Loucy (cell line): ENCODE measurements at regions not wholly inside any gene's neighbourhood (a gene's known extent, or its start where the extent isn't known, plus 50 kb on each side); places are given as distances from the start of the nearest gene placed in this dataset.

Experiments
- H2AFZ ChIP-seq: fragments of 200-600 bp; sonication (generic); 2 replicates; pipeline ENCODE4 v1.6.0; 2016; ENCODE audit warnings: antibody characterized with exemption, mild to moderate bottlenecking, low read length, moderate library complexity
- H3F3A ChIP-seq: fragments of 200-600 bp; 2 replicates; pipeline ENCODE4 v1.6.0; 2016; ENCODE audit warnings: antibody characterized with exemption, low read depth, mild to moderate bottlenecking
- H3K27me3 ChIP-seq: fragments of 200-600 bp; sonication (generic); 2 replicates; pipeline ENCODE4 v1.6.1; 2014; ENCODE audit warnings: low read length, mild to moderate bottlenecking; ENCODE audit not compliant: insufficient read depth, poor library complexity, severe bottlenecking
- H3K36me3 ChIP-seq: fragments of 200-600 bp; sonication (generic); 2 replicates; pipeline ENCODE4 v1.6.1; 2016; ENCODE audit warnings: low read length; ENCODE audit not compliant: insufficient read depth
- H3K4me1 ChIP-seq: fragments of 200-600 bp; sonication (generic); 2 replicates; pipeline ENCODE4 v1.5.1; 2014; ENCODE audit warnings: low read length, mild to moderate bottlenecking; ENCODE audit not compliant: insufficient read depth, poor library complexity, severe bottlenecking
- H3K4me2 ChIP-seq: fragments of 200-600 bp; sonication (generic); 2 replicates; pipeline ENCODE4 v1.6.0; 2014; ENCODE audit warnings: antibody characterized with exemption, low read length, low read depth, mild to moderate bottlenecking; ENCODE audit not compliant: poor library complexity, severe bottlenecking
- H3K4me3 ChIP-seq: fragments of 200-600 bp; sonication (generic); 2 replicates; pipeline ENCODE4 v1.5.1; 2014; ENCODE audit warnings: low read length, mild to moderate bottlenecking, mixed read lengths; ENCODE audit not compliant: poor library complexity, severe bottlenecking
- H3K79me2 ChIP-seq: fragments of 200-600 bp; sonication (generic); 2 replicates; pipeline ENCODE4 v1.6.1; 2014; ENCODE audit warnings: low read length; ENCODE audit not compliant: insufficient read depth
- H3K9ac ChIP-seq: fragments of 200-600 bp; sonication (generic); 2 replicates; pipeline ENCODE4 v1.6.0; 2014; ENCODE audit warnings: mild to moderate bottlenecking, low read depth, low read length, moderate library complexity; ENCODE audit not compliant: poor library complexity, severe bottlenecking
- H3K9me2 ChIP-seq: fragments of 200-600 bp; sonication (generic); replicated peaks from 2 replicates; pipeline ENCODE4 v1.6.1; 2016; ENCODE audit warnings: low read depth, low read length, mixed read lengths
- H3K9me3 ChIP-seq: fragments of 200-600 bp; sonication (generic); 2 replicates; pipeline ENCODE4 v1.6.1; 2014; ENCODE audit warnings: mild to moderate bottlenecking, antibody characterized with exemption, low read length, low read depth; ENCODE audit not compliant: insufficient read depth
- H4K20me1 ChIP-seq: fragments of 200-600 bp; sonication (generic); 2 replicates; pipeline ENCODE4 v1.6.0; 2014; ENCODE audit warnings: antibody characterized with exemption, low read length, mild to moderate bottlenecking; ENCODE audit not compliant: insufficient read depth, poor library complexity, severe bottlenecking
- EZH2phosphoT487 ChIP-seq: fragments of 200-600 bp; IDR thresholded peaks from 2 replicates; pipeline ENCODE4 v1.6.1; 2018; ENCODE audit warnings: antibody characterized with exemption, mild to moderate bottlenecking, moderate library complexity, borderline replicate concordance
- TF ChIP-seq, protein P1 (sequence below): fragments of 200-600 bp; sonication (generic); conservative IDR thresholded peaks from 2 replicates; pipeline ENCODE4 v1.5.1; 2014; ENCODE audit warnings: mild to moderate bottlenecking, antibody characterized with exemption, low read length

DNA sequence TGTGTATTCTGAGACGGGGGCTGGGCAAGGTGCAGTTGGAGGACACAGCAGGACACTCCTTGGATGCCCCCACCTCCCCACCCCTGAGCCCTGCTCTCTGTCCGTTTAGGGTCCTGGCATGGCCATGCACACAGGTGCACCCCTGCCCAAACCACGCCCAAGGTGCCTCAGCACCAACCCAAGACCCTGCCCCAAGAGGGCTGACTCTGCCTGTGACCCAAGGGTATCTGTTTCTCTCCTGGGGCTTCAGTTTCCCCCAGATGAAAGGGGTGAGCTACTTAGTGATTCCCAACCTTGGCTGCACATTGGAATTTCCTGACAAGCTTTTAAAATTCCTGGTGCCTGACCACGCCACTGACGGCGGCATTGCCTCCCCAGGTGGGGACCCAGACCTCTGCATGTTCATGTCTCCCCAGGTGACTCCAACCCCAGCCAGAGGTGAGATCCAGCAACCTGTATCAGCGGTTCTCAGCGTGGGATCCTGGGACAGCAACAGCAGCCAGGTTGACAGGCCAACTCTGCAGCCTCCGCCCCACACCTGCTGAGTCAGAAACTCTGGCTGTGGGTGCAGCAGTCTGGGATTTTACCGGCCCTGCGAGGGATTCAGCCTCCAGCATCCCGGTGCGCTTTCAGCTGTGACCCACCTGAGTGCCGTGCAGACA lies 483.4 kb downstream of the NPHP4 start:
- Histone ChIP-seq H3K4me2 (no peak overlapping the region), H2AFZ (no peak overlapping the region), H3K9me2 (no peaks in the 10 kb centered on the region), H3K79me2 (no peaks in the 10 kb centered on the region), H3K4me3 (no peak overlapping the region), H3K4me1 (no peaks in the 10 kb centered on the region), H3K27me3 (no peaks in the 10 kb centered on the region), H4K20me1 (no peaks in the 10 kb centered on the region), H3K9me3 (no peaks in the 10 kb centered on the region), H3F3A (no peaks in the 10 kb centered on the region), H3K9ac (no peak overlapping the region), H3K36me3 (no peaks in the 10 kb centered on the region)
- TF ChIP-seq EZH2phosphoT487: no peak
- TF ChIP-seq, protein P1, sequence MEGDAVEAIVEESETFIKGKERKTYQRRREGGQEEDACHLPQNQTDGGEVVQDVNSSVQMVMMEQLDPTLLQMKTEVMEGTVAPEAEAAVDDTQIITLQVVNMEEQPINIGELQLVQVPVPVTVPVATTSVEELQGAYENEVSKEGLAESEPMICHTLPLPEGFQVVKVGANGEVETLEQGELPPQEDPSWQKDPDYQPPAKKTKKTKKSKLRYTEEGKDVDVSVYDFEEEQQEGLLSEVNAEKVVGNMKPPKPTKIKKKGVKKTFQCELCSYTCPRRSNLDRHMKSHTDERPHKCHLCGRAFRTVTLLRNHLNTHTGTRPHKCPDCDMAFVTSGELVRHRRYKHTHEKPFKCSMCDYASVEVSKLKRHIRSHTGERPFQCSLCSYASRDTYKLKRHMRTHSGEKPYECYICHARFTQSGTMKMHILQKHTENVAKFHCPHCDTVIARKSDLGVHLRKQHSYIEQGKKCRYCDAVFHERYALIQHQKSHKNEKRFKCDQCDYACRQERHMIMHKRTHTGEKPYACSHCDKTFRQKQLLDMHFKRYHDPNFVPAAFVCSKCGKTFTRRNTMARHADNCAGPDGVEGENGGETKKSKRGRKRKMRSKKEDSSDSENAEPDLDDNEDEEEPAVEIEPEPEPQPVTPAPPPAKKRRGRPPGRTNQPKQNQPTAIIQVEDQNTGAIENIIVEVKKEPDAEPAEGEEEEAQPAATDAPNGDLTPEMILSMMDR: no peak

DNA sequence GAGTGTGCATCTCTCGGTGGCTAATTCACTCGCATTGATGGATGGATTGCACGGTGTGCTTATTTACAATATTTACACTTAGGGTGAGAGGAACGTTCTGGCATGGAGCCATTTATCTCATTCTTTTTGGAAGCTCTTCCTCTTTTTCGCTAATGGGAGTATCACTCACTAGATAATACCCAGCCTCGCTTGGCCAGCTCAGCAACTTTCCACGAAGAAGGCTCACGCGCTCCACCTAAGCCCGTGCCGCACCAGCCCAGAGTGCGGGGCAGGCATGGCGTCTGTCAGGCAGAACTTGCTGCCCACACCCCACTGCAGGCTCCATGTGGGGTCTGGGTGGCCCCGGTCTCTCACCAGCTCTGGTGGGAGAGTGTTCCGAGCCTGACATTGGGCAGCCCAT lies 484.9 kb downstream of the NPHP4 start:
- H3K9me3 ChIP-seq: no peaks in the 10 kb centered on the region
- H3K36me3 ChIP-seq: no peaks in the 10 kb centered on the region
- H3K9ac ChIP-seq: no peak overlapping the region
- TF ChIP-seq EZH2phosphoT487: no peak
- TF ChIP-seq, protein P1: no peak
- H3K27me3 ChIP-seq: no peaks in the 10 kb centered on the region
- no peak overlapping the region for H2AFZ ChIP-seq
- H3K4me3 ChIP-seq: no peak overlapping the region
- no peaks in the 10 kb centered on the region for H3F3A ChIP-seq
- H3K4me2 ChIP-seq: no peak overlapping the region
- no peaks in the 10 kb centered on the region for H3K4me1 ChIP-seq
- H3K9me2 ChIP-seq: no peaks in the 10 kb centered on the region
- no peaks in the 10 kb centered on the region for H3K79me2 ChIP-seq
- no peaks in the 10 kb centered on the region for H4K20me1 ChIP-seq

DNA sequence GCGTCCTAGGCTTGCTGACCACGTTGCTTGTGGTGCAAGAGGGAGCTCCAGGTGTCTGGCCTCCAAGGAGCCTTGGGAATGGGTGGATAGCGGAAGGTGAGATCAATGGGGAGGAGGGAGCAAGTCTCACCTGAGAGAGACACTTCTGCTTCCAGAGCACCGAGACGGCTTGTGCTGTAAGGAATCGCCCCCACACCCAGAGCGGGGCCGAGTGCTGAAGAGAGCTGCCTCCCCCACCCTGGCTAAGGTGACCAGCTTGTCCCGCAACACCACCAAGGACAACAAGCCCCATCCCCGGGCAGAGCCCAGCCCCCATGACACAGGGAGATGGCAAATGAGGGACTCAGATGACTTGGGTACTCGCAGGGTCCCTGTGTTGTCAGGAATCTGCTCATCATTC lies 485.6 kb downstream of the NPHP4 start:
- Histone ChIP-seq H3K4me2 (no peak overlapping the region), H3K36me3 (no peaks in the 10 kb centered on the region), H2AFZ (no peak overlapping the region), H3K9ac (no peak overlapping the region), H3K4me3 (no peak overlapping the region), H4K20me1 (no peaks in the 10 kb centered on the region), H3K9me2 (no peaks in the 10 kb centered on the region), H3K27me3 (no peaks in the 10 kb centered on the region), H3K79me2 (no peaks in the 10 kb centered on the region), H3K4me1 (no peaks in the 10 kb centered on the region), H3F3A (no peaks in the 10 kb centered on the region), H3K9me3 (no peaks in the 10 kb centered on the region)
- no peak for TF ChIP-seq EZH2phosphoT487
- TF ChIP-seq, protein P1: no peak
